GM18861 (cell line): ENCODE measurements at regions not wholly inside any gene's neighbourhood (a gene's known extent, or its start where the extent isn't known, plus 50 kb on each side); places are given as distances from the start of the nearest gene placed in this dataset.
"Not testable (repeated sequence)": the region's sequence is repeated elsewhere in the genome, so short reads cannot be mapped to it uniquely, and the experiment has no call there.

Experiments
- ATAC-seq: cut with Tn5 transposase; IDR thresholded peaks from one replicate; pipeline ENCODE4 v1.9.1; 2021; ENCODE audit not compliant: unreplicated experiment

DNA sequence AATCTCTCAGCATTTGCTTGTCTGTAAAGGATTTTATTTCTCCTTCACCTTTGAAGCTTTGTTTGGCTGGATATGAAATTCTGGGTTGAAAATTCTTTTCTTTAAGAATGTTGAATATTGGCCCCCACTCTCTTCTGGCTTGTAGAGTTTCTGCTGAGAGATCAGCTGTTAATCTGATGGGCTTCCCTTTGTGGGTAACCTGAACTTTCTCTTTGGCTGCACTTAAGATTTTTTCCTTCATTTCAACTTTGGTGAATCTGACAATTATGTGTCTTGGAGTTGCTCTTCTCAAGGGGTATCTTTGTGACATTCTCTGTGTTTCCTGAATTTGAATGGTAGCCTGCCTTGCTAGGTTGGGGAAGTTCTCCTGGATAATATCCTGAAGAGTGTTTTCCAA, 189.4 kb downstream of the TTC6 start:
- not testable (repeated sequence) for ATAC-seq

- not testable (repeated sequence) for ATAC-seq
These were observed 189.9 kb downstream of the TTC6 start for GRCh38 chr14:37785298-37785697.

- ATAC-seq, result not testable (repeated sequence)
These were observed 190.7 kb downstream of the TTC6 start for GRCh38 chr14:37786114-37786625.

- no peak for ATAC-seq
These were observed 192.6 kb downstream of the TTC6 start for GRCh38 chr14:37787879-37788494.

DNA sequence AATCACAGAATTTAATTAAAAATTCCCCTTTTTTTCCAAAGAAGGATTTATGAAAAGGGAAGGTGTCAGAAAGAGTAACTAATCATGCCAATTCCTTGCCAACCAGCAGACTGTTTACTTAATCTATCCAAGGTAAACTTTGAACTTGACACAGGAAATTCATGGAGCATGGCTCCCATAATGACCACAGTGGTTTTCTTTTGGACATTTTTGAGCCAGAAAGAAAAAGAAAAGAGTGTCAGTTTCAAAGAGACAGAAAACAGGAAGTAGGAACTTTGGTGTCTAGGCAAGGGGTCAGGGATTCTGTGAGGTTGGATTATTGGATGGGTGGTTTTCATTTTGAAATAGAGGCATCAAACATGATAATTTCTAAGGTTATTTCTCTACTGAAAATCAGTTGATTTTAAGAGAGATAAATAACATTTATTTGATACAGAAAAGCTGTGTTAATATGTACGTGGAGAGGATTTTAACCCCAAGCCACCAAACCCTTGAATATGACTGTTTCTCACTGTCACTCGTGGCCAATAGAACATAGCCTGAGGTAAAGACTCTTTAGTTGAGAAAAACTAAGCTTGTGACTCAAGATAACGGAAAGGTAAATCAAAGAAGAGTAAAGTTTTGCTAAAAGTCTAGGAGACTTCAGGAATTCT, 196.1 kb downstream of the TTC6 start:
- ATAC-seq, result no peak

DNA sequence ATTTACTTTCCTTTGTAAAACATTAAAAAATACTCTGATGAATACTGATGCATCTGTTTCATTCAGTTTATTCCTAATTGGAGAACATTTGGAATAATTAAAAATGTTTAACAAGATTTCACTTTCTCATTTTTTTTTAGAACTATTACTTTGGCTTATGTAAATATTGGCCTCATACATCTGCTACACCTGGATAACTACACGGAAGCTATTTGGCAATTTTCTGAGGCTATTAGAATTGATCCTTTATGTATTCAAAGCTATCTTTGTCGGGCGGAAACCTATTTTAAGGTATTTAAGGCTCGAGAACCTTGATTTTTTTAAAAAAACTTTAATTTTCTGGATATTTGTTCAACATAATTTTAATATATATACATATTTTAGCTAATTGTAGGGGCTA, 196.7 kb downstream of the TTC6 start:
- no peak for ATAC-seq

GRCh38 chr14:37796703-37797416, 201.4 kb downstream of the TTC6 start:
- no peak for ATAC-seq

- no peak for ATAC-seq
These were observed 202.2 kb downstream of the TTC6 start for GRCh38 chr14:37797675-37798074.

DNA sequence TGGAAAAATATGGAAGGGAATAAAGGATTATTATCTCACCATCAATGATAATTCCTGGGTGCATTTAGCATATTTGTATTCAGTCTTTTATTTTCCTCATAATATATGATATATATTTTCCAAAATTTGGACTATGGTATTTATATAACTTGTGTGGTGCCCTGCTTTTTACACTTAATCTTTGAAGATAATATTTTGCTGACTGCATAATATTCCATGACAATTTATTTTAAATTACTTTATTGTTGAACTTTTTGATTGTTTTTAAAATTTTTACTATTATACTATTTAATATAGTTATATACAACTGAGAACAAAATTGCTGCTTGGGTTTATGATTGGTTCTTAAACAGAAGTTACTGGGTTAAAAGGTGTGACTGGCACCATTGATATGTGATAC, 212.3 kb downstream of the TTC6 start:
- no peak for ATAC-seq

GRCh38 chr14:37810094-37810801, 214.8 kb downstream of the TTC6 start:
- no peak for ATAC-seq

DNA sequence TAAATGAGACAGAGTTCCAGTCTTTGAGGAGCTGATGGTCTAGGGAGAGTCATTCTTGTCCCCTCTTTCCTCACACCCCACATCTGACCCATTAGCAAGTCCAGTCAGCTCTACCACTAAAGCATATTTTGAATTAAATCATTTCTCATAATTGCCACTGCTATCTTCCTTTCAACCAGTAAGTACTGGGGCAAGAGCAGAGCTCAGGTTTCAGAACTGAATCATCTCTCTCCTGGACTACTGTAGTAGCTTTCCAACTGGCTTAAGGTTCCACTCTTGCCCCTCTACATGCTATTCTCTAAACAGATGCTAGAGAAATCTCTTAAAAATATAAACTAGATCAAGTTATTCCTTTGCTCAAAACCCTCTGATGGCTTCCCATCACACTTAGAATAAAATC, 218.3 kb downstream of the TTC6 start:
- ATAC-seq, result no peak

GRCh38 chr14:37816135-37816534, 220.7 kb downstream of the TTC6 start:
- ATAC-seq, result no peak

DNA sequence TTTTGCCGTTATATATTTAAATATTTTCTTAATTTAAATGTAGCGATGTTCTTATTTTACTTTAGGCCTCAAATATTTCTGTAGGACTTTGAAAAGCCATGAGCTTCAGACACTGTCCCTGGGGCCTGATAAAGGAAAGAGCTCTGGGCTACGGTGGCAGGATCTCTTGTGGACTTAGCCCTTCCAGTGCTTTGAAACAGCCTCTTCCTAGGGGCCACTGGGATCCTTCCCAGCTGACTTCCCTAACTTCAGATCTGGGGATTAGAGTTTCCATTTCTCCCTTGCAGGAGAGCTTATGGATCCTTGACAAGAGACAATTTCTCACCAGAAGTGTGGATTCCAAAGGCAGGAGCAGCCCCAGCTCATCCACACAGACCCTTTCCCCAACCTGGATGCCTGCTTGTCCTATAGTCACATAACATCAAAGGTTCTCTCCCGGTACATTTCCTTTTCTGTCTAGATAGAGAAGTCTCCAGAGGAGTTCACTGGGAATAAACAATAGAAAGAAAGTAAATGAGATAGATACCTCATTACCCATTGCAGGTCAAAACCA, 221.4 kb downstream of the TTC6 start:
- ATAC-seq, result no peak

DNA sequence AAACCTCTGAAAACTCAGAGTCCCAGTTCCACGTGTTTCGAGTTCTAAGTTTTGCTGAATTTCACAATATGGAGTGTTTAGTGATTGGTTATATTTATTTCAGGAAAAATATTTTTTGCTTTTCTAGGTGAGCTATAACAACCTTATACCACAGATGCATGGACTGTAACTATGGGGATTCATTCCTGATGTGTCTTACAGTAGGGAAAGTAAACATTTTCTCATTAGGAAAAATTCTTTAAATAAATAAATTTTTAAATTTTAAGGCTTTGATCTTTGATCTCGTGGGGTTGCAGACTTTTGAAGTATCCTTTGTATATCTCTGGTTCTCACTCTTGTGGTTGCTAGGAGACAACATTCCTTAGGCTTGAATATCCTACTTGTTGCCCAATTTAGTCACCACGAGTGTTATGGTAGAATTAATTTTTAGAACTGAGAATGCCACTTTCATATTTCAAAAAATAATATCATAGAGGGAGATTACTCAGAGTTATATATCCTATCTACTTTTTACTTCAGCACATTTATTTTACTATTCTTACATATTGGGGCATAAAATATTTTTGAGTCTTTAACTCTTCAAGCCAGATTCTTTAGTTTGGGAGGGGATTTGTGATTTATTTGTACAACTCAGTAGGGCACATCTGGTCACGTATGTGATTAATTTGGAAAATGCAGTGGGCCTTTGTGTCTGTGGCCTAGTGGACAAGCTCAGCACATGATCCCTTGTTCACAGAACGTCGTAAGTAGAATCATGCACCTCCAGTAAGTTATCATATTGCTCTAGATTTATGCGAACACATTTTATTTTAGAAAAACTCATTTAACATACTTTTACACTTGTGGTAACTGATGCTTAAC, 224.0 kb downstream of the TTC6 start:
- no peak for ATAC-seq

GRCh38 chr14:37820810-37821209, 225.4 kb downstream of the TTC6 start:
- not testable (repeated sequence) for ATAC-seq

DNA sequence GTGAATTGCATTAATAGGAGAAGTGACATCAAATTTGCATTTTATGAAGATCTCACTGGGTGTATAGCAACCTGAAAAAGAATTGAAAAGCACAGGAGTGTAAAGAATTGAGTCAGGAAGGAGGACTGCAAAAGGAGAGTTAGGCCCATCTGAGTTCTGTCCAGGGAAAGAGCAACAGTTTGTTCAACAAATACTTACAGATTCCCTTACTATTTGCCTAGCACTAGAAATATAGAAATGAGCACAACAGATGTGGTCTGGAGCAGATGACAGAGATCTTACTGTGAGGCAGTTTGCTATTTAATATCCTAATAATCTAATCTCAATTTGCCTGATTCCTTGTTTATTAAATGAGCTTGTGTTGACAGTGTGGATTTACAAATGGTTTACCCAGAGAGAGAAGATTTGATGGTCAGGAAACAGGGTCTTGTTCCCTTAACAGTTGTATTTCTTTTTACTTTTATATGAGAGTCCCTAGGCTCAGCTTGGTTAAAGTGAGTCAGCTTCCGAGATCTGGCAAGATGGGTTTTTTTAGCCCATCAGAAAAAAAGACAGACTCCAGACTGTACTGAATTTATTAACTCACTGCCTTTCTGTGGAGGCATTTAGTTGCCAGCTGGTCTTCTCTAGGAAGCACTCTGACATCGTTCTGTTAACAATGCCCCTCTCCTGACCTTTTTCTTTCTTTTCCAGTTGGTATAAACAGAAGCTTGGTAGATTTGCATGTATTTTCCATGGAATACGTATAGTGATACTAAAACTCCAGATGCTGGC, 229.7 kb downstream of the TTC6 start:
- no peak for ATAC-seq

GRCh38 chr14:37826869-37827268, 231.4 kb downstream of the TTC6 start:
- no peak for ATAC-seq

DNA sequence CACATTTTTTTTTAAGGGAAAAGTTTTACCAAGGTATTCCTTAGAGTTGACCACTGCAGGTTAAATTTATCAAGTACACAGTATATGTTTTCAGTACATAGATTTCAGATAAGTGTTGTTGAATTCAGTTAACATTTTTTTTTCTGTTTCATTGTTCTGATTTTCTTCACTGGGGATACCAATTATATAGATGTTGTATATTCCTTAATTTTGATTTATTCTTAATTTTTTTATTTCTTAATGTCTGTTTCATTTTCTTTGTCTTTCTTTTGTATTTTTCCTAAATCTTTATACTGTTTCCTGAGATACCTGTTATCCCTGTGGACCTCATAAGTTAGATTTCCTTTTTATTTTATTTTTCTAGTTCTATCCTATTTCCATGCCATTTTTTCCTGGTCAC, 234.8 kb downstream of the TTC6 start:
- ATAC-seq, result no peak

GRCh38 chr14:37834275-37834674, 238.8 kb downstream of the TTC6 start:
- ATAC-seq, result no peak
